Memory B cell (primary cell): ENCODE measurements at regions not wholly inside any gene's neighbourhood (a gene's known extent, or its start where the extent isn't known, plus 50 kb on each side); places are given as distances from the start of the nearest gene placed in this dataset.
"Not testable (repeated sequence)": the region's sequence is repeated elsewhere in the genome, so short reads cannot be mapped to it uniquely, and the experiment has no call there.

Experiments
- ATAC-seq: fragments of 150-1000 bp; cut with Tn5 transposase; 2 replicates; pipeline ENCODE4 v1.10.0; 2021; ENCODE audit warnings: low read depth, mild to moderate bottlenecking, moderate library complexity
- DNase-seq, 2 donors: peaks; one replicate each; pipeline ENCODE4 v3.0.0; 2022; ENCODE audit warnings: low spot score in 2 of 2
- H3K27ac Mint-ChIP-seq: one replicate; pipeline ENCODE4 v1.8.0; 2022; ENCODE audit warnings: mild to moderate bottlenecking, moderate library complexity, mixed read lengths
- H3K27me3 Mint-ChIP-seq: one replicate; pipeline ENCODE4 v1.8.0; 2022; ENCODE audit warnings: mixed read lengths
- H3K36me3 Mint-ChIP-seq: one replicate; pipeline ENCODE4 v1.8.0; 2022; ENCODE audit warnings: mild to moderate bottlenecking, mixed read lengths
- H3K4me1 Mint-ChIP-seq: one replicate; pipeline ENCODE4 v1.8.0; 2022; ENCODE audit warnings: mixed read lengths
- H3K4me3 Mint-ChIP-seq: one replicate; pipeline ENCODE4 v1.8.0; 2022; ENCODE audit warnings: mild to moderate bottlenecking, moderate library complexity, mixed read lengths
- H3K9me3 Mint-ChIP-seq: one replicate; pipeline ENCODE4 v1.8.0; 2022; ENCODE audit warnings: mixed read lengths

- peaks cover 13% of the 10 kb centered on the region for H3K9me3 Mint-ChIP-seq
- ATAC-seq (no peak), DNase-seq (no peak)
- H3K4me1 Mint-ChIP-seq = peaks cover 16% of the 10 kb centered on the region
- H3K27ac Mint-ChIP-seq = no peak overlapping the region
- H3K36me3 Mint-ChIP-seq = peaks cover 5% of the 10 kb centered on the region
- H3K27me3 Mint-ChIP-seq = no peaks in the 10 kb centered on the region
- no peak overlapping the region for H3K4me3 Mint-ChIP-seq
Observed at GRCh38 chr4:79663865-79664264, 255.8 kb upstream of the GK2 start.

- no peaks in the 10 kb centered on the region for H3K27me3 Mint-ChIP-seq
- H3K27ac Mint-ChIP-seq = no peak overlapping the region
- H3K36me3 Mint-ChIP-seq = peaks cover 5% of the 10 kb centered on the region
Observed at GRCh38 chr4:79663141-79663540, 255.1 kb upstream of the GK2 start.

DNA sequence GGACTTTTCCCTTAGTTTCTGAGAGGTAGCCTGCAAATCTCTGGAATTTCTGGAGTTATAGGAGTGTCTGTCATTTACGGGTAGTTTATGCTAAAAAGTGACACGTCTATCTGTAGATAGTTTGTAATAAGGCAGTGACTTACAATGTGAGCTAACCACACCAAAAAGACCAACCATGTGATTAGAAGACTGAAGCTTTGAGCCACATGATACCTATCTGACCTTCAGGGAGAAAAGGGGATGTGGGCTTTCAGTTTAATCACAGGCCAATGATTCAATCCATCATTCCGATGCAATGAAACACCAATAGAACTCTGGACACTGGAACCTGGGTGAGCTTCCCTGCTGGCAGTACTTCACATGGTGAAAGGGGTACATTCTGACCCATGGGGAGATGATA, 254.6 kb upstream of the GK2 start:
- Mint-ChIP-seq H3K4me3 (no peak overlapping the region), H3K4me1 (peaks cover 16% of the 10 kb centered on the region), H3K36me3 (peaks cover 5% of the 10 kb centered on the region), H3K27ac (no peak overlapping the region), H3K9me3 (peaks cover 14% of the 10 kb centered on the region), H3K27me3 (no peaks in the 10 kb centered on the region)
- DNase-seq = no peak
- peak; percentile 26 for ATAC-seq

More at GRCh38 chr4:79663141-79663540, 255.1 kb upstream of the GK2 start:
- peak; percentile 65 for ATAC-seq
- Mint-ChIP-seq H3K9me3 (peaks cover 14% of the 10 kb centered on the region), H3K4me3 (no peak overlapping the region), H3K4me1 (peaks cover 16% of the 10 kb centered on the region)
- no peak for DNase-seq

DNA sequence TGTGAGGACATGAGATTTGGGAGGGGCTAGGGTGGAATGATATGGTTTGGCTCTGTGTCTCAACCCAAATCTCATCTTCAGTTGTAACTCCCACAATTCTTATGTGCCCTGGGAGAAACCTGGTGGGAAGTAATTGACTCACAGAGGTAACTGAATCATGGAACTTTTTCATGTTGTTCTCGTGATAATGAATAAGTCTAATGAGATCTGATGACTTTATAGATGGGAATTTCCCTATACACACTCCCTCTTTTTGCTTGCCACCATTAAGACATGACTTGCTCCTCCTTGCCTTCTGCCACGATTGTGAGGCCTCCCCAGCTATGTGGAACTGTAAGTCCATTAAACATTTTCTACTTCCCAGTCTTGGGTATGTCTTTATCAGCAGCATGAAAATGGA, 253.2 kb upstream of the GK2 start:
- Mint-ChIP-seq H3K36me3 (peaks cover 8% of the 10 kb centered on the region), H3K4me1 (peaks cover 12% of the 10 kb centered on the region), H3K9me3 (peaks cover 16% of the 10 kb centered on the region), H3K27me3 (no peaks in the 10 kb centered on the region), H3K4me3 (no peak overlapping the region), H3K27ac (no peak overlapping the region)
- DNase-seq (no peak), ATAC-seq (no peak)

DNA sequence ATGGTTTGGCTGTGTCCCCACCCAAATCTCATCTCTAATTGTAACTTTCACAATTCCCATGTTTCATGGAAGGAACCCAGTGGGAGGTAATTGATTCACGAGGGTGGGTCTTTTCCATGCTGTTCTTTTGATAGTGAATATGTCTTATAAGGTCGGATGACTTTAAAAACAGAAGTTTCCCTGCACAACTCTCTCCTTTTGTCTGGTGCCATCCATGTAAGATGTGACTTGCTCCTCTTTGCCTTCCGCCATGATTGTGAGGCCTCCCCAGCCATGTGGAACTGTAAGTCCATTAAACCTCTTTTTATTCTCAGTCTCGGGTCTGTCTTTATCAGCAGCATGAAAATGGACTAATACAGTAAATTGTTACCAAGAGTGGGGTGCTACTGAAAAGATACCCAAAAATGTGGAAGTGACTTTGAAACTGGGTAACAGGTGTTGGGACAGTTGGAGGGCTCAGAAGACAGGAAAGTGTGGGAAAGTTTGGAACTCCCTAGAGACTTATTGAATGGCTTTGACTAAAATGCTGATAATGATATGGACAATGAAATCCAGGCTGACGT, 251.4 kb upstream of the GK2 start:
- Mint-ChIP-seq H3K9me3 (peaks cover 16% of the 10 kb centered on the region), H3K4me1 (peaks cover 14% of the 10 kb centered on the region)
- not testable (repeated sequence) for H3K4me3 Mint-ChIP-seq, H3K27me3 Mint-ChIP-seq, H3K27ac Mint-ChIP-seq, ATAC-seq, DNase-seq, H3K36me3 Mint-ChIP-seq

DNA sequence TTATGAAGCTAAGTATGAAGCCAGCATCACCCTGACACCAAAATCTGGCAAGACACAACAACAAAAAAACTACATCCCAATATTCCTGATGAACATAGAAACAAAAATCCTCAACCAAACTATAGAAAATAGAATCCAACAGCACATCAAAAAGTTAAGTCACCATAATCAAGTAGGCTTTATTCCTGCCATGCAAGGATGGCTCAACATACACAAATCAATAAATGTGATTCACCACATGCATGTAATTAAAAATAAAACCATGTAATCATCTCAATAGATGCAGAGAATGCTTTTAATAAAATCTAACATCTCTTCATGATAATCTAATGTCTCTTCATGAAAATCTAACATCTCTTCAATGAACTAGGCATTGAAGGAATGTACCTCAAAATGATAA, 249.4 kb upstream of the GK2 start:
- Mint-ChIP-seq H3K9me3 (peaks cover 16% of the 10 kb centered on the region), H3K36me3 (peaks cover 8% of the 10 kb centered on the region), H3K4me1 (peaks cover 2% of the 10 kb centered on the region), H3K4me3 (no peak overlapping the region), H3K27me3 (no peaks in the 10 kb centered on the region), H3K27ac (no peak overlapping the region)
- ATAC-seq (no peak), DNase-seq (no peak)

- Mint-ChIP-seq H3K4me3 (no peak overlapping the region), H3K4me1 (peaks cover 9% of the 10 kb centered on the region), H3K27me3 (no peaks in the 10 kb centered on the region), H3K27ac (no peak overlapping the region), H3K36me3 (peaks cover 3% of the 10 kb centered on the region), H3K9me3 (peaks cover 8% of the 10 kb centered on the region)
- DNase-seq (no peak), ATAC-seq (no peak)
Observed at GRCh38 chr4:79653871-79654270, 245.8 kb upstream of the GK2 start.

- DNase-seq (no peak), ATAC-seq (no peak)
- peaks cover 3% of the 10 kb centered on the region for H3K9me3 Mint-ChIP-seq
- no peaks in the 10 kb centered on the region for H3K27me3 Mint-ChIP-seq
- no peak overlapping the region for H3K4me3 Mint-ChIP-seq
- H3K4me1 Mint-ChIP-seq = peaks cover 12% of the 10 kb centered on the region
- H3K27ac Mint-ChIP-seq = no peak overlapping the region
- H3K36me3 Mint-ChIP-seq = peaks cover 3% of the 10 kb centered on the region
Observed at GRCh38 chr4:79652738-79653137, 244.7 kb upstream of the GK2 start.

- no peak for DNase-seq
- peaks cover under 1% of the 10 kb centered on the region for H3K9me3 Mint-ChIP-seq
- no peaks in the 10 kb centered on the region for H3K27me3 Mint-ChIP-seq
- no peak overlapping the region for H3K4me3 Mint-ChIP-seq
- peaks cover 13% of the 10 kb centered on the region for H3K4me1 Mint-ChIP-seq
- no peak for ATAC-seq
- H3K27ac Mint-ChIP-seq = no peak overlapping the region
- peaks cover 1% of the 10 kb centered on the region for H3K36me3 Mint-ChIP-seq
Observed at GRCh38 chr4:79652232-79652631, 244.2 kb upstream of the GK2 start.

DNA sequence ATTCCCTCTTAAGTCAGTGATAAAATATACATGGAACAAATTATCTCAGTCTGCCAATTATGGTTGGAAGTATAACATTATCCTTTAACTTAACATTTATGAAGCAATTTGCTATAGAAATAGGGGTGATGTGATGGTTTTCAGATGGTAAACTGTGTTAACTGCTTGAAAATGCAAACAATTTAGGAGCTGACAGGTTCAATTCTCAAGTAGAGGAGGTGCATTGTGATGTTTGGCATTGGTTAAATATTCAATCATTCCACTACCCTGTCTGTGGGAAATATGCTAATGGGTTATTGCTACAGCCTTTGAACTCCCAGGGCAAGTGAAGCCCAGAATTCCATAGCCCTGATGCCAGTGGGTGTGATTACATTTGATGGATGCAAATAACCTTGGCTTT, 243.4 kb upstream of the GK2 start:
- Mint-ChIP-seq H3K9me3 (no peaks in the 10 kb centered on the region), H3K4me1 (peaks cover 13% of the 10 kb centered on the region), H3K27me3 (no peaks in the 10 kb centered on the region), H3K36me3 (no peaks in the 10 kb centered on the region), H3K27ac (no peak overlapping the region), H3K4me3 (no peak overlapping the region)
- DNase-seq = no peak
- ATAC-seq = no peak

GRCh38 chr4:79650794-79651431, 242.9 kb upstream of the GK2 start:
- no peaks in the 10 kb centered on the region for H3K9me3 Mint-ChIP-seq
- no peak for DNase-seq

GRCh38 chr4:79650217-79650616, 242.2 kb upstream of the GK2 start:
- no peak for DNase-seq
- Mint-ChIP-seq H3K27me3 (no peaks in the 10 kb centered on the region), H3K9me3 (no peaks in the 10 kb centered on the region), H3K4me1 (peaks cover 11% of the 10 kb centered on the region), H3K4me3 (no peak overlapping the region), H3K36me3 (no peaks in the 10 kb centered on the region), H3K27ac (no peak overlapping the region)
- ATAC-seq = no peak

More at GRCh38 chr4:79650794-79651431, 242.9 kb upstream of the GK2 start:
- Mint-ChIP-seq H3K27me3 (no peaks in the 10 kb centered on the region), H3K27ac (no peak overlapping the region), H3K4me1 (peaks cover 11% of the 10 kb centered on the region), H3K4me3 (no peak overlapping the region), H3K36me3 (no peaks in the 10 kb centered on the region)
- ATAC-seq = no peak

DNA sequence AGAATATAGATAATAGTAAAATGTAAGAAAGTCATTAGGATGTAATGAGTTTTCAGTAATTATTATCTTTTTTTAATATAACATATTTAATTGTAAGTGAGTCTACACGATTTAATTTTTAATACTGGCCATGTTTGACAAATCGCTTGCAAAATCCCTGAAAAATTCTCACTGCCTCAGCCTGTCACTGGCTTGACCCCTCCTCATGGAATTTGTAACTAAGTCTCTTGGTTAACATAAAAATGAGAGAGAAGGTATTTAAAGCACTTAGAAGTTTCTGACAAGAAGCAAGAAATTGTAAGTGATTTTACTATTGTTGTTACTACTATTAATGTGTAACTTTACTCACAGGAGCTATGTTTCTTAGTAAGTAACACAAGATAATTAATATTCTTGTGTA, 237.9 kb upstream of the GK2 start:
- Mint-ChIP-seq H3K4me3 (no peak overlapping the region), H3K27me3 (no peaks in the 10 kb centered on the region)
- no peak for ATAC-seq

DNA sequence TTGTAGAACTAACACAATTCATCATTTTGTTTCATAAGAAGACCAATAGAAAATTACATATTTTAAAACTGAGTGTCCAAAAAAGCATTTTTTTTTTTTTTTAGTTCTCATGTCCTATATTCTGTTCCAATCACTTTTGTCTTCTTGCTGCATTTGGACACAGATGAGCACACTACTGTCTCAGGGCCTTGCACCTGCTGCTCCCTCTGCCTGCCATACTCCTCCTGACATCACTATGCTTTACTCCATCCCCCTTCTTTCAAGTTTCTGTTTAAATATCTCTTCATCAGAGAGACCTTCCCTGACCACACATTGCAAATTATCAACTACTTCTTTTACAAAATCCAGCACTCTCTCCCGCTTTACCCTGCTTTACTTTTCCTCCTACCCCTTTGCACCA, 230.7 kb upstream of the GK2 start:
- no peaks in the 10 kb centered on the region for H3K4me1 Mint-ChIP-seq
- H3K36me3 Mint-ChIP-seq = no peaks in the 10 kb centered on the region
- no peak overlapping the region for H3K27ac Mint-ChIP-seq
- H3K4me3 Mint-ChIP-seq = no peak overlapping the region
- H3K9me3 Mint-ChIP-seq = no peaks in the 10 kb centered on the region
- H3K27me3 Mint-ChIP-seq = no peaks in the 10 kb centered on the region
- no peak for ATAC-seq
- no peak for DNase-seq

More for the DNA sequence above, 237.9 kb upstream of the GK2 start:
- Mint-ChIP-seq H3K36me3 (no peaks in the 10 kb centered on the region), H3K27ac (no peak overlapping the region), H3K4me1 (peaks cover 10% of the 10 kb centered on the region), H3K9me3 (no peaks in the 10 kb centered on the region)
- no peak for DNase-seq

GRCh38 chr4:79636991-79637390, 229.0 kb upstream of the GK2 start:
- DNase-seq (no peak), ATAC-seq (no peak)
- Mint-ChIP-seq H3K4me3 (no peak overlapping the region), H3K4me1 (peaks cover 1% of the 10 kb centered on the region), H3K27me3 (no peaks in the 10 kb centered on the region), H3K27ac (no peak overlapping the region), H3K36me3 (no peaks in the 10 kb centered on the region), H3K9me3 (no peaks in the 10 kb centered on the region)
